T-helper 2 cell treated with Interferon-gamma antibody and Interleukin-4, amounts not matched to agents 5 μg/mL and 100 μg/mL, for 36 hours (primary cell): ENCODE measurements at regions not wholly inside any gene's neighbourhood (a gene's known extent, or its start where the extent isn't known, plus 50 kb on each side); places are given as distances from the start of the nearest gene placed in this dataset.

Experiments
- DNase-seq: peaks from one replicate; pipeline ENCODE4 v3.0.0; 2021; ENCODE audit warnings: low spot score
- H3K27ac Mint-ChIP-seq: one replicate; pipeline ENCODE4 v1.8.0; 2021; ENCODE audit warnings: mild to moderate bottlenecking, mixed read lengths
- H3K27me3 Mint-ChIP-seq: one replicate; pipeline ENCODE4 v1.8.0; 2021; ENCODE audit warnings: low read depth, mixed read lengths
- H3K36me3 Mint-ChIP-seq: one replicate; pipeline ENCODE4 v1.8.0; 2021; ENCODE audit warnings: low read depth, mixed read lengths
- H3K4me1 Mint-ChIP-seq: one replicate; pipeline ENCODE4 v1.8.0; 2021; ENCODE audit warnings: low read depth, mixed read lengths
- H3K4me3 Mint-ChIP-seq: one replicate; pipeline ENCODE4 v1.8.0; 2022; ENCODE audit warnings: mild to moderate bottlenecking, moderate library complexity, mixed read lengths
- H3K9me3 Mint-ChIP-seq: one replicate; pipeline ENCODE4 v1.8.0; 2021; ENCODE audit warnings: mixed read lengths

DNA sequence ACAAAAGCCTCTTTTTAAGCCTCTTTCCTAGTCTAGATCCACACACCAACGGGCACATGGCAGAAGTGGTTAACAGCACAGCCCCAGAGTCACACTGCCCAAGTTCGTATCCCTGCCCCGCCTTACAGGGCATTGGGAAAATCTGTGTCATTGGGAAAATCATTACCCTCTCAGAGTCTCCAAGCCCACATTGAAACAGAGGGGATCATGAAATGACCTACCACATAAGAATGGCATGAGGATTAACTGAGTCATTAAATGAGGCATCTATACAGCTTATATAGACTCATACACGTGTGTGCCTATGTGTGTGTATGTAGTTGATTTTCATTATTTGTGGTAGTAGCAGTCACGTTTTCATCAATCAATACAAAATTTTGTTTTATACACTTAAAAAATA lies 469.0 kb upstream of the POU3F3 start:
- no peak overlapping the region for H3K27ac Mint-ChIP-seq
- peaks cover 5% of the 10 kb centered on the region for H3K9me3 Mint-ChIP-seq
- no peak overlapping the region for H3K4me3 Mint-ChIP-seq
- no peaks in the 10 kb centered on the region for H3K36me3 Mint-ChIP-seq
- no peaks in the 10 kb centered on the region for H3K4me1 Mint-ChIP-seq
- H3K27me3 Mint-ChIP-seq, result no peaks in the 10 kb centered on the region
- no peak for DNase-seq

DNA sequence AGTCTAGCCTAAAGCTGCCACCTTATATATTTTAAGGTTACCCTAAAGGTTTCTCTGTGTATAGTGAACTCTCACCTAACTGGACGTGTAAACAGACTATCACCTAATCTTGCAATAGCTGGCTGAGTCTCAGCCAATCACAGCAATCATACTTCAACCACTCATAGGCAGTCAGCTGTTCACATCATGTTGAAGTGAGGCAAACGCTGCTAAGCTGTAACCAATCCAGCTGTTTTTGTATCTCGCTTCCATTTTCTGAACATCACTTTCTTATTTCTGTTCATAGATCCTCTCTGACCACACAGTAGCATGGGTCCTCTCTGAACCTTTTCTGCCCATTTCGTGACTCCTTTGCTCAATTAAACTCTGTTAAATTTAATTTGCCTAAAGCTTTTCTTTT lies 468.2 kb upstream of the POU3F3 start:
- Mint-ChIP-seq H3K27me3 (no peaks in the 10 kb centered on the region), H3K4me3 (no peak overlapping the region), H3K4me1 (no peaks in the 10 kb centered on the region), H3K9me3 (no peaks in the 10 kb centered on the region), H3K36me3 (no peaks in the 10 kb centered on the region), H3K27ac (no peak overlapping the region)
- DNase-seq, result no peak

DNA sequence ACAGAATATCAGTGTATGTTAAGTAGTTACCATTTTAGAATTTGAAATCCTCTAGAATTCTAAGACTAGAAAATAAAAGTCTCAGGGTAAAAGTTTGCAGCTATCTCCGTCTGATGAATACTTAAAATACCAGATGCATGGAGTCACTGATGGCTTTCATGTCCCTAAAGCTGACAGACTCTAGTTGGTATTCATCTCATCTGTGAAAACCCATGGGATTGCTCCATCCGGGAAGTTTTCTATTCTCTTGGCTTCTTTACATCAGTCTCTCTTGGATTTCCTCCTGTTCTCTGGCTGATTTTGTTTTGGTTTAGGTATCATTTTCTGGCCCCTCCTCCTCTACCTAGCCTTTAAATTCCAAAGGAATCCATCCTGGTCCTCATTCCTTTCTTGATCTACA lies 465.6 kb upstream of the POU3F3 start:
- H3K9me3 Mint-ChIP-seq, result no peaks in the 10 kb centered on the region

DNA sequence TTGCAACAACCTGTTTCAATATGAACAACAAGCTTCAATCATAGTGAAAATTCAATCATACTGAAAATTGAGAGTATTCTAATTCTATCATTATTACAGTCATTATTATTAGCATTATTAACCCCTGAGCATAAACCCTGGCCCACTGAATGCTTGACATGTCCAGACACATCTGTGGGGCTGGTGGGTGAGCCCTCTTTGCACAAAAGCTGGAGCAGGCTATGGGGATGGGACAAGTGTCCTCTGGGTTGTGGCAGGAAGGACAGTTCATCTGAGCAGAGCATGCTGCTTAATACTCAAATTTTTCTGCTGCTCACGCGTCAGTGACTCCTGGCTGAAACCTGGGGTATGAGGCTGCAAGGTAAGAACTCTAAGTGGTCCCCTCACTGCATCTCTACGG lies 451.1 kb upstream of the POU3F3 start:
- H3K9me3 Mint-ChIP-seq, result no peaks in the 10 kb centered on the region
- no peak overlapping the region for H3K27ac Mint-ChIP-seq
- no peaks in the 10 kb centered on the region for H3K4me1 Mint-ChIP-seq
- H3K27me3 Mint-ChIP-seq, result no peaks in the 10 kb centered on the region
- H3K4me3 Mint-ChIP-seq, result no peak overlapping the region
- H3K36me3 Mint-ChIP-seq, result no peaks in the 10 kb centered on the region
- no peak for DNase-seq

More for the DNA sequence above, 465.6 kb upstream of the POU3F3 start:
- DNase-seq, result no peak
- Mint-ChIP-seq H3K27ac (no peak overlapping the region), H3K4me1 (no peaks in the 10 kb centered on the region), H3K36me3 (no peaks in the 10 kb centered on the region), H3K4me3 (no peak overlapping the region), H3K27me3 (no peaks in the 10 kb centered on the region)

DNA sequence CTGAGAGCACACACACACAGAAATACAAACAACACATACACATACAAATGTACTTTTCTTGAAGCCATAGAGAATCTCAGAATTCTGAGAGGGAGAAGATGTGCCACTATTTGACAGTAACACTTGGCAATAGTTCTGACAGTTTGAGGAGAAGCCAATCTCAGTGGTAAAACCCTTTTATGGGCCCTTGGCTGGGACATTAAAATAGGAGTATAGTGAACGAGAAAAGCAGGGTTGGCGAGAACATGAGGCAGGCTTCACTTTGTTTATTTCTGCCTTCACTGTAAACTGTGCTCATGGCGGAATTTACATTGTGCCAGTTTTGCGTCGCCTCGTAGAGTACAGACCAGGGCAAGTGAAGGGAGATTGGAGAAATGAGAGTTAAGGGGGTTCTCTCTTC lies 449.4 kb upstream of the POU3F3 start:
- no peaks in the 10 kb centered on the region for H3K36me3 Mint-ChIP-seq
- H3K27me3 Mint-ChIP-seq, result no peaks in the 10 kb centered on the region
- H3K27ac Mint-ChIP-seq, result no peak overlapping the region
- H3K9me3 Mint-ChIP-seq, result no peaks in the 10 kb centered on the region
- no peaks in the 10 kb centered on the region for H3K4me1 Mint-ChIP-seq
- no peak overlapping the region for H3K4me3 Mint-ChIP-seq
- no peak for DNase-seq

DNA sequence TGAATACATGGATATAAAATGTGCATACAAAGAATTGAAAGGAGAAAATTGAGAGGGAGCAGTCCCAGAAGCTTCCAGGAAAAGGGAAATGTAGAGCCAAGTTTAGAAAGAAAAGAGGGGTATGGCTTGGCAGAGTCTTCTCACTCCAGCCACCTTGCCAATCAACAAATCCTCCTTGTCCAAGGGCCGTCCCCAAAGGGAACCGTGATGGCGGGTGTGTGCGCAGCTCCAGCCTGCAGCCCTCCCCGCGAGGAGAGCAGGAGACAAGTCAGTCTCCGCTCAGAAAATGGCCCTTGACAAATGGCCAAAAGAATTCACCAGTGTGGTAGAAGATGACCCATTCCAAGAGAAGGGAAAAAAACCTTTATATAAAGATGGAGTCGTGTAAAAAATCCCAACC lies 448.3 kb upstream of the POU3F3 start:
- Mint-ChIP-seq H3K27me3 (no peaks in the 10 kb centered on the region), H3K27ac (no peak overlapping the region)
- no peak for DNase-seq

DNA sequence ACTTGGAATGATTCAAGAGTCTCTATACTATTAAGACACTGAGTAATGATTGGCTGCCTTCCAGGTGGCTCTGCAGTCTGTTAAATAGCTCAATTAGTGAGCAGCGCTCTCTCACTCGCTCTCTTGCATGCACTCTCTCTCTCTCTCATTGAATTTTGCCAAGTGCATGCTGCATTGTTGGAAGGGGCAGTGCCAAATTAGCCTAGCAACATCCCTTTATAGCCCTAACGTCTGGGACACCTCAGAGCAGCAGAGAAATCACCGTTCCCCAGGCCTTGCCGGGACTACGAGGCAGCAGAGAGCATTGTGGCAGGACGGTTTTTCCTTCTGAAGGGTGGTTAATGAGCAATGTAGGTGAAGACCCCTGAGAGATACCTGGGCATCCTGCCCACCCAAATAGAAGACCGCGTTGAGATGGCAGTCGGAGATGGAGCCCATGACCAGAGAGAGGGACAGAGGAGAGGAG lies 447.6 kb upstream of the POU3F3 start:
- H3K27ac Mint-ChIP-seq, result no peak overlapping the region
- no peak for DNase-seq

More for the DNA sequence above, 448.3 kb upstream of the POU3F3 start:
- Mint-ChIP-seq H3K4me1 (no peaks in the 10 kb centered on the region), H3K9me3 (no peaks in the 10 kb centered on the region), H3K36me3 (no peaks in the 10 kb centered on the region), H3K4me3 (no peak overlapping the region)

DNA sequence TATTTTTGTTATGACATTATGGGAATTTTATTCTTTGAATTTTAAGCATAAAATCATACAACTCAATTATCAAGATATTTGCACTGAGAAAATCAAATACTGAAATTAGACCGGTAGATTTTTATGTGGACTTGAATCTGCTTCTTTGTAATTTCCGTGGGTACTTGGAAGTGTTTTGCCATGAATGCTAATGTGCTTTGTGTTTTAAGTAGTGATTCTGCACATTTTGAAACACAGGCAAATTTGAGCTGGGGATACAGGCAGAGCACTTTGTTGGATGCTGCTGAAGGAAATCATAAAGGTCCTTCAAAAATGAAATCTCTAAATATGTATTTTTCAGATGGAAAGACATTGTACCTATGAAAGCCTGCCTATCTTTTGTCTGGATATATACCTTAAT lies 446.3 kb upstream of the POU3F3 start:
- no peak for DNase-seq
- Mint-ChIP-seq H3K4me3 (no peak overlapping the region), H3K36me3 (no peaks in the 10 kb centered on the region), H3K27ac (no peak overlapping the region), H3K9me3 (no peaks in the 10 kb centered on the region), H3K27me3 (no peaks in the 10 kb centered on the region), H3K4me1 (no peaks in the 10 kb centered on the region)

More for the DNA sequence above, 447.6 kb upstream of the POU3F3 start:
- Mint-ChIP-seq H3K27me3 (no peaks in the 10 kb centered on the region), H3K9me3 (no peaks in the 10 kb centered on the region), H3K4me3 (no peak overlapping the region), H3K36me3 (no peaks in the 10 kb centered on the region), H3K4me1 (no peaks in the 10 kb centered on the region)

DNA sequence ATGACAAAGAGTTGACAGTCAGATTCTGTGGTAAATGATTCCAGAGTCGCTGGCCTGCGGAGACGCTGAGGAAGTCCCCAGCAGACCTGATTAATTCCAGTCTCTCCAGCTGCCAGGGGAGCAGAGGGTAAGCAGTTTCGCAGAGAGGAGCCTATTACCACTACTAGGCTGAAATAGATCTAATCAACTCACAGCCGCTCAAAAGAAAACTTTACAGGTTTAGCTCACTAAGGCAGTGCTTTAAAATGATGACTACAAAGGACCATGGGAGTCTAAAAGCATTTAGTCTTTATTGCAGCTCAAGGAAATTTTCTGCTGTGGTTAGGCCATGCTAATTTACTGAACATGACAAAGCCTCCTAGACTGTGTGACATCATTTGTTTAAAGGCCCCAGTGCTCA lies 445.6 kb upstream of the POU3F3 start:
- Mint-ChIP-seq H3K9me3 (no peaks in the 10 kb centered on the region), H3K36me3 (no peaks in the 10 kb centered on the region), H3K27ac (no peak overlapping the region), H3K4me3 (no peak overlapping the region), H3K4me1 (no peaks in the 10 kb centered on the region), H3K27me3 (no peaks in the 10 kb centered on the region)
- DNase-seq, result no peak

DNA sequence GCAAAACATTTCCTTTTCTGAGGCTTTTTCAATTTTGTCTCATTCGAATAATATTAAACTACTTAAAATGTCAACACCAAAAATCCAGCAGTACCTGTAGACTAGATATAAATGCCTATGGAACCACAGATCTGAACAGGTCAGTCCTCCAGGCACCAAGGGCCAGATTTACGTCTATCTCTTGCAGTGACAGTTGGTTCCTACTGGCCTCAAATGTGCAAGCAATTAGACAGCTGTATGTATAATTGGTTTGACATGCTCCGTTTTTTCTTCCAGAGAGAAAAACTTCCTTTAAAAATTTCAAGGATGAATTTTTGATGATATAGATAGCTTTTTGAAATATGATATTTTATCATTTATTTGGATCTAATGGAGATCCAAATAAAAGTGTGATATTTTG lies 443.8 kb upstream of the POU3F3 start:
- Mint-ChIP-seq H3K9me3 (no peaks in the 10 kb centered on the region), H3K27ac (no peak overlapping the region), H3K4me1 (no peaks in the 10 kb centered on the region), H3K27me3 (no peaks in the 10 kb centered on the region), H3K4me3 (no peak overlapping the region), H3K36me3 (no peaks in the 10 kb centered on the region)
- no peak for DNase-seq

DNA sequence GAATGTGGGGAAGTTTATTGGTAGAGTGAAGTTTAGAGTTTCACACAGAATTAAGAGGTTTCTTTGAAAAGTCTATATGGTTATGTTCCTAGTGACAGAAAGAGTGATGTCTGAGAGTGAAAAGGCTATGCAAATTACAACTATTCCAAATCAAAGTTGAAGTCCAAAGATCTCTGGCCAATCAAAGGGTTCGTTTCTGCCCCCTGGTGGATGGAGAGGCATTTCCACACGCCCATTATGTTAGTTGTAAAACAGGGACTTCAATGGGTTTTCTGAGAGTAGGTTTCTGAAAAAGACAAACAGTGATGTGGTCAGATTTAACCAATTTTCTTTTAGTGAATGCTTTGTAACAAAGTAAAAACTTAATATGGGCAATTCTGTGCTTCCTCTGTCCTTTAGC lies 441.5 kb upstream of the POU3F3 start:
- no peak for DNase-seq
- H3K4me1 Mint-ChIP-seq, result no peaks in the 10 kb centered on the region

DNA sequence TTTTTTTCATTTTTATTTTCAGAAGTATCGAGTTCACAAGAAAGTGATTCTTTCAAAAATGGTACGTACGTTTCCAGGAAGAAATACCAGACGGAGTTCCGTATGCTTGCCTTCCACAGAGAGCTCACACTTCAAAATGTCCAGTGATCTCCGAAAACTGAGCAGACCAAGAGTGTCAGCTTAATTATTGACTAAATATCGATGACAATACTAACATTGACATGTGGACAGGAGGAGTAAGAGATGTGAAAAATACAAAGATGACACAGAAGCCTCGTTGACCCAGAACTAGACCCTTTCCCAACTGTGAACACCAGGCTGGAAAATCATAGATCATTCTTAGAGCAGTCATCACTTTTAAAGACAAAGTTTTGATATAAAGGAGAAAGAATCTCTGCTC lies 440.0 kb upstream of the POU3F3 start:
- H3K4me1 Mint-ChIP-seq, result no peaks in the 10 kb centered on the region
- H3K4me3 Mint-ChIP-seq, result no peak overlapping the region
- H3K36me3 Mint-ChIP-seq, result no peaks in the 10 kb centered on the region
- H3K27ac Mint-ChIP-seq, result no peak overlapping the region
- no peak for DNase-seq
- no peaks in the 10 kb centered on the region for H3K27me3 Mint-ChIP-seq
- H3K9me3 Mint-ChIP-seq, result no peaks in the 10 kb centered on the region

More for the DNA sequence above, 441.5 kb upstream of the POU3F3 start:
- H3K27ac Mint-ChIP-seq, result no peak overlapping the region
- H3K4me3 Mint-ChIP-seq, result no peak overlapping the region
- H3K27me3 Mint-ChIP-seq, result no peaks in the 10 kb centered on the region
- no peaks in the 10 kb centered on the region for H3K36me3 Mint-ChIP-seq
- H3K9me3 Mint-ChIP-seq, result no peaks in the 10 kb centered on the region

DNA sequence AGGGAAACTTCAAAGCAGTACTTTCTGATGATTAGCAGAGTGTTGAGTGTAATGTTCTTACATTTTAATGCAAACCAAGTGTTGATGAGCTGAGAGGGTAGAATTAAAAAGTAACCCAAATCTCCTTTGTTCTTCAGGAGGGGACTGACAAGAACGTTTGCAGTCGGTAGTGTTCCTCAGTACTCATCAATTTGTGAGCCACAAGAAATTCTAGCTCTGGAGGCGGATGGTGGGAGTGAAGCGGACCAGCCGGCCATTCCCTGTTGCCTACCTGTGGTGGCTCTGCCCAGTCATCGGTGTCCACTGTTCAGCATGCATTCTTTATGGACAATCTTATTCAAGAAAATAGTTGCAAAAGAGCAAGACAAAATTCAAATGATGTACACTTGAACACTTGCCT lies 438.6 kb upstream of the POU3F3 start:
- H3K4me1 Mint-ChIP-seq, result no peaks in the 10 kb centered on the region
- no peak overlapping the region for H3K4me3 Mint-ChIP-seq
- no peaks in the 10 kb centered on the region for H3K9me3 Mint-ChIP-seq
- no peaks in the 10 kb centered on the region for H3K27me3 Mint-ChIP-seq
- H3K27ac Mint-ChIP-seq, result no peak overlapping the region
- no peak for DNase-seq
- no peaks in the 10 kb centered on the region for H3K36me3 Mint-ChIP-seq

DNA sequence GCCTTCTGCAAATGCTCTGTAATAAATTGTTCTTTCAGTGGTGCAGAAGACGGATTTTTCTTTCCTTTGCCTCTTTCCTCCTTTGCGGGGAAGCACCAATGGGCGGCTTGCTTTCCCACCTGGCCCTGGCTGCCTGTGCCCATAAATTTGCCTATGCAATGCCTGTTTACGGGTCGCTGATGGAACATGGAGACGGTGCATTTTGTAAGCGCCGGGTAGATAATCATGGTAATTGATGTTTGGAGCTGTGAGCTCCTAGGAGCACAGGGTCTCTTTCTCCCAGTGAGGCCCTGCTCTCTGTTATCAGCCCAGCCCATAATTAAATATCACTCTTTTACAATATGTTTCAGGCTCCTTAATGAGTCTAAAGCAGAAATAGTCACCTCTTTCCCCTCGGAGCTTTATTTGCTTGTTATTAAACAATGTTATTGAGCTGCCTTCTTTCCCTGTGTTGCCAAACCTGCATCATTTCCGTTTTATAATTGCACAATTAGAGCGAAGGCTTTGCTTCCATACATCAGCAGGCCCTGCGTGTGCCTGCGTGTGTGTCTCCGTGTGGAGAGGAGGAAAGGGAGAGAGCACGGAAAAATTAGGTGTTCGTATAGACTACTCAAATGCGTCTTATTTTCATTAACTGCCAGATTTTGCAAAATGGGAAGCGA lies 437.4 kb upstream of the POU3F3 start:
- Mint-ChIP-seq H3K36me3 (no peaks in the 10 kb centered on the region), H3K27me3 (no peaks in the 10 kb centered on the region), H3K4me1 (no peaks in the 10 kb centered on the region), H3K4me3 (no peak overlapping the region), H3K9me3 (no peaks in the 10 kb centered on the region), H3K27ac (no peak overlapping the region)
- no peak for DNase-seq

DNA sequence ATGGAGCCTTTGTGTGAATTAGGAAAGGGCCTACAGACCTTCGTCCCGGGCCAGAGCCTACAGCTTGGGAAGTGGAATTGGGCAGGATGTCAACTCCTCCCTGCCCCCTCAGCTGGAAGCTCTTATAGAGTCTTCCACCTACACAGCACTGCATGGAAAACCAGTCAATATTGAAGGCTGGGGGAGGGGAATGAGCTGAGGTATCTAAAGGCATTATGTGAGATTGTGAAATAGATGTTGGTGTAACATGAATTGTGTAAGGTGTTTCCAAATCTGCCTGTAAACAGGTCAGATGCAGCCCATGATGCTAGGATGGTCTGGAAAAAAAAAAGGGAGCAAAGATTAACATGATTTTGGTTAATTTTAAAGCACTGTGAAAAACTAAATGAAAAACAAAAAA lies 433.5 kb upstream of the POU3F3 start:
- H3K36me3 Mint-ChIP-seq, result no peaks in the 10 kb centered on the region

More for the DNA sequence above, 433.5 kb upstream of the POU3F3 start:
- no peak overlapping the region for H3K4me3 Mint-ChIP-seq
- DNase-seq, result no peak
- no peaks in the 10 kb centered on the region for H3K9me3 Mint-ChIP-seq
- no peak overlapping the region for H3K27ac Mint-ChIP-seq
- H3K4me1 Mint-ChIP-seq, result no peaks in the 10 kb centered on the region
- no peaks in the 10 kb centered on the region for H3K27me3 Mint-ChIP-seq
